ENCODE measurements at regions not wholly inside any gene's neighbourhood (a gene's known extent, or its start where the extent isn't known, plus 50 kb on each side); places are given as distances from the start of the nearest gene placed in this dataset.
A peak's percentile ranks its signal among the peaks of the same experiment; 100 is the strongest.

- TF ChIP-seq CTCF (conservative IDR thresholded peaks at IDR 0.05; ENCODE audit: low read length) (0 out of 2 replicates have a peak, but pooled peaks have one; percentile 18), EZH2phosphoT487 (IDR thresholded peaks at IDR 0.05; ENCODE audit: borderline replicate concordance) (no peak)
Measured at GRCh38 chr6:16898640-16899396, 137.6 kb upstream of the ATXN1 start.
